HG03280 (cell line): ENCODE measurements at regions not wholly inside any gene's neighbourhood (a gene's known extent, or its start where the extent isn't known, plus 50 kb on each side); places are given as distances from the start of the nearest gene placed in this dataset.

Experiments used
- ATAC-seq: cut with Tn5 transposase; IDR thresholded peaks from one replicate; pipeline ENCODE4 v1.9.1; 2021; ENCODE audit warnings: mild to moderate bottlenecking, moderate library complexity; ENCODE audit not compliant: unreplicated experiment

GRCh38 chr7:67731704-67732103 is 735.1 kb downstream of the TYW1 start:
- ATAC-seq, result no peak

GRCh38 chr7:67732898-67733297 is 736.3 kb downstream of the TYW1 start:
- ATAC-seq, result no peak

GRCh38 chr7:67738145-67738544 is 741.5 kb downstream of the TYW1 start:
- no peak for ATAC-seq

- ATAC-seq, result no peak
These were observed 742.3 kb downstream of the TYW1 start for GRCh38 chr7:67738958-67739357.

GRCh38 chr7:67743501-67743900 is 746.9 kb downstream of the TYW1 start:
- no peak for ATAC-seq

- no peak for ATAC-seq
These were observed 755.6 kb downstream of the TYW1 start for GRCh38 chr7:67752227-67752626.

- ATAC-seq, result no peak
These were observed 757.3 kb downstream of the TYW1 start for GRCh38 chr7:67753891-67754290.

- no peak for ATAC-seq
These were observed 758.0 kb downstream of the TYW1 start for GRCh38 chr7:67754651-67755050.

GRCh38 chr7:67758551-67758950 is 761.9 kb downstream of the TYW1 start:
- no peak for ATAC-seq

GRCh38 chr7:67760971-67761370 is 764.3 kb downstream of the TYW1 start:
- ATAC-seq, result no peak

- ATAC-seq, result no peak
These were observed 765.9 kb downstream of the TYW1 start for GRCh38 chr7:67762516-67762915.

- no peak for ATAC-seq
These were observed 767.7 kb downstream of the TYW1 start for GRCh38 chr7:67764289-67764688.

GRCh38 chr7:67765481-67766175 is 769.0 kb downstream of the TYW1 start:
- no peak for ATAC-seq

GRCh38 chr7:67766906-67767410 is 770.3 kb downstream of the TYW1 start:
- no peak for ATAC-seq

GRCh38 chr7:67771846-67772605 is 775.4 kb downstream of the TYW1 start:
- ATAC-seq, result no peak

- no peak for ATAC-seq
These were observed 776.4 kb downstream of the TYW1 start for GRCh38 chr7:67773081-67773480.

- no peak for ATAC-seq
These were observed 780.5 kb downstream of the TYW1 start for GRCh38 chr7:67777119-67777518.

- ATAC-seq, result no peak
These were observed 785.2 kb downstream of the TYW1 start for GRCh38 chr7:67781841-67782240.

- ATAC-seq, result no peak
These were observed 789.4 kb downstream of the TYW1 start for GRCh38 chr7:67786021-67786420.

- ATAC-seq, result no peak
These were observed 792.0 kb downstream of the TYW1 start for GRCh38 chr7:67788669-67789068.

- no peak for ATAC-seq
These were observed 795.3 kb downstream of the TYW1 start for GRCh38 chr7:67791918-67792317.

GRCh38 chr7:67794544-67794943 is 797.9 kb downstream of the TYW1 start:
- no peak for ATAC-seq
